Neural cell (in vitro differentiated cells): ENCODE measurements at regions not wholly inside any gene's neighbourhood (a gene's known extent, or its start where the extent isn't known, plus 50 kb on each side); places are given as distances from the start of the nearest gene placed in this dataset.

Experiments
- H2AFZ ChIP-seq: fragments of 200-600, 300-800 bp; sonication (generic), shearing (Covaris generic); 2 replicates; pipeline ENCODE4 v1.6.0; 2014; ENCODE audit warnings: low read depth, mild to moderate bottlenecking, antibody characterized with exemption, low read length, moderate library complexity
- H3F3A ChIP-seq: fragments of 200-600 bp; shearing (Covaris generic); 2 replicates; pipeline ENCODE4 v1.6.1; 2016; ENCODE audit warnings: mild to moderate bottlenecking, moderate library complexity, mixed read lengths, antibody characterized with exemption, low read length; ENCODE audit not compliant: insufficient read depth, poor library complexity, severe bottlenecking
- H3K27ac ChIP-seq: fragments of 200-600, 300-800 bp; sonication (generic), shearing (Covaris generic); 2 replicates; pipeline ENCODE4 v1.5.1; 2014; ENCODE audit warnings: mild to moderate bottlenecking, low read length, moderate library complexity
- H3K27me3 ChIP-seq: fragments of 300-800, 200-600 bp; sonication (generic), shearing (Covaris generic); 2 replicates; pipeline ENCODE4 v1.6.0; 2014; ENCODE audit warnings: mild to moderate bottlenecking, low read depth, low read length, moderate library complexity; ENCODE audit not compliant: insufficient read depth
- H3K36me3 ChIP-seq: fragments of 300-800, 200-600 bp; sonication (generic), shearing (Covaris generic); 2 replicates; pipeline ENCODE4 v1.5.1; 2014; ENCODE audit warnings: mild to moderate bottlenecking, antibody characterized with exemption, low read length, moderate library complexity; ENCODE audit not compliant: insufficient read depth
- H3K4me2 ChIP-seq: fragments of 300-800, 200-600 bp; sonication (generic), shearing (Covaris generic); 2 replicates; pipeline ENCODE4 v1.6.0; 2014; ENCODE audit warnings: mild to moderate bottlenecking, low read length
- H3K4me3 ChIP-seq: fragments of 300-800, 200-600 bp; sonication (generic), shearing (Covaris generic); 2 replicates; pipeline ENCODE4 v1.5.1; 2014; ENCODE audit warnings: mild to moderate bottlenecking, low read length, moderate library complexity
- H3K79me2 ChIP-seq: fragments of 200-600 bp; shearing (Covaris generic); replicated peaks from 2 replicates; pipeline ENCODE4 v1.6.0; 2014; ENCODE audit warnings: mild to moderate bottlenecking, low read length, moderate library complexity; ENCODE audit not compliant: insufficient read depth
- H3K9ac ChIP-seq: fragments of 300-800, 200-600 bp; sonication (generic), shearing (Covaris generic); 2 replicates; pipeline ENCODE4 v1.6.1; 2016; ENCODE audit warnings: mild to moderate bottlenecking, low read length, mixed read lengths
- H3K9me2 ChIP-seq: fragments of 200-600 bp; shearing (Covaris generic); 2 replicates; pipeline ENCODE4 v1.6.1; 2016; ENCODE audit warnings: mild to moderate bottlenecking, low read length, mixed read lengths; ENCODE audit not compliant: insufficient read depth
- H3K9me3 ChIP-seq: fragments of 200-600, 300-800 bp; sonication (generic), shearing (Covaris generic); 2 replicates; pipeline ENCODE4 v1.6.1; 2016; ENCODE audit warnings: mild to moderate bottlenecking, mixed run types, low read length, moderate library complexity, mixed read lengths
- H4K20me1 ChIP-seq: fragments of 200-600 bp; shearing (Covaris generic); 2 replicates; pipeline ENCODE4 v1.6.1; 2016; ENCODE audit warnings: mild to moderate bottlenecking, mixed run types; ENCODE audit not compliant: insufficient read depth
- EP300 ChIP-seq: fragments of 450-650 bp; conservative IDR thresholded peaks from 2 replicates; pipeline ENCODE4 v1.6.1; 2014; ENCODE audit warnings: antibody characterized with exemption, mild to moderate bottlenecking, moderate library complexity; ENCODE audit not compliant: poor library complexity, severe bottlenecking
- EZH2 ChIP-seq: fragments of 200-600, 300-800 bp; shearing (Covaris generic), sonication (generic); IDR thresholded peaks from 2 replicates; pipeline ENCODE4 v1.6.1; 2014; ENCODE audit warnings: antibody characterized with exemption, low read length, borderline replicate concordance, mild to moderate bottlenecking; ENCODE audit not compliant: insufficient read depth, poor library complexity, severe bottlenecking
- MXI1 ChIP-seq: fragments of 450-650 bp; conservative IDR thresholded peaks from 2 replicates; pipeline ENCODE4 v1.6.1; 2014; ENCODE audit warnings: antibody characterized with exemption, mild to moderate bottlenecking; ENCODE audit not compliant: poor library complexity, severe bottlenecking
- POLR2AphosphoS5 ChIP-seq: IDR thresholded peaks from 2 replicates; pipeline ENCODE4 v1.6.1; 2012
- RAD21 ChIP-seq: fragments of 450-650 bp; conservative IDR thresholded peaks from 2 replicates; pipeline ENCODE4 v1.6.1; 2014; ENCODE audit warnings: antibody characterized with exemption, mild to moderate bottlenecking, moderate library complexity
- SMC3 ChIP-seq: fragments of 450-650 bp; conservative IDR thresholded peaks from 2 replicates; pipeline ENCODE4 v1.6.1; 2014; ENCODE audit warnings: antibody characterized with exemption, mild to moderate bottlenecking, moderate library complexity; ENCODE audit not compliant: poor library complexity
- TAF1 ChIP-seq: IDR thresholded peaks from 2 replicates; pipeline ENCODE4 v1.6.1; 2012; ENCODE audit warnings: low read depth
- TF ChIP-seq, protein P1 (sequence below): fragments of 450-650 bp; IDR thresholded peaks from 2 replicates; pipeline ENCODE4 v1.5.1; 2014; ENCODE audit warnings: antibody characterized with exemption, mild to moderate bottlenecking, moderate library complexity; ENCODE audit not compliant: poor library complexity, severe bottlenecking
- TF ChIP-seq, protein P2 (sequence below): IDR thresholded peaks from 2 replicates; pipeline ENCODE4 v1.6.1; 2012; ENCODE audit warnings: borderline replicate concordance

DNA sequence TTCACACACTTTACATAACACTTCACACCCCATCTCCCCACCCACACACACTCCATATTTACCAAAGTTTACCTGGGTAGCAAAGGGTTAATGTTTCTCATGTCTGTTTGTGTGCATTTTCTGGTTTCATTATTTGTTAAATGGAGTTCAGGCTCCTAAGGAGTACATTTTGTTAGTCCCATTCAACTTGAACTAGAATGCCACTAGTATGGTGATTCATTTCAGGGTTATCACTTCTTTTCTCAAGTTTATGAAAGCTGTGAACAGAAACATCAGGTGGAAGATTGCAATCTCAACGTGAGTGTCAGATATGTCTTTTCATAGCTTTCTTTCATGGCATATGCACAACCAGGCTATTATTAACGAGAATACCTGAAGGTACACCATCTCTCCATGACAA, 1027.5 kb downstream of the GATA3 start:
- H3K36me3 ChIP-seq, result no peaks in the 10 kb centered on the region
- no peak overlapping the region for H2AFZ ChIP-seq
- H3K9me2 ChIP-seq, result no peaks in the 10 kb centered on the region
- H3K9ac ChIP-seq, result no peak overlapping the region
- no peak overlapping the region for H3K27ac ChIP-seq
- no peak overlapping the region for H3K4me3 ChIP-seq
- H4K20me1 ChIP-seq, result no peaks in the 10 kb centered on the region
- H3K79me2 ChIP-seq, result no peaks in the 10 kb centered on the region
- H3K27me3 ChIP-seq, result no peaks in the 10 kb centered on the region
- H3K9me3 ChIP-seq, result no peaks in the 10 kb centered on the region
- H3F3A ChIP-seq, result no peaks in the 10 kb centered on the region
- TF ChIP-seq EP300 (no peak), SMC3 (no peak), TAF1 (no peak), EZH2 (no peak), POLR2AphosphoS5 (no peak), RAD21 (no peak), MXI1 (no peak)
- TF ChIP-seq, protein P1, sequence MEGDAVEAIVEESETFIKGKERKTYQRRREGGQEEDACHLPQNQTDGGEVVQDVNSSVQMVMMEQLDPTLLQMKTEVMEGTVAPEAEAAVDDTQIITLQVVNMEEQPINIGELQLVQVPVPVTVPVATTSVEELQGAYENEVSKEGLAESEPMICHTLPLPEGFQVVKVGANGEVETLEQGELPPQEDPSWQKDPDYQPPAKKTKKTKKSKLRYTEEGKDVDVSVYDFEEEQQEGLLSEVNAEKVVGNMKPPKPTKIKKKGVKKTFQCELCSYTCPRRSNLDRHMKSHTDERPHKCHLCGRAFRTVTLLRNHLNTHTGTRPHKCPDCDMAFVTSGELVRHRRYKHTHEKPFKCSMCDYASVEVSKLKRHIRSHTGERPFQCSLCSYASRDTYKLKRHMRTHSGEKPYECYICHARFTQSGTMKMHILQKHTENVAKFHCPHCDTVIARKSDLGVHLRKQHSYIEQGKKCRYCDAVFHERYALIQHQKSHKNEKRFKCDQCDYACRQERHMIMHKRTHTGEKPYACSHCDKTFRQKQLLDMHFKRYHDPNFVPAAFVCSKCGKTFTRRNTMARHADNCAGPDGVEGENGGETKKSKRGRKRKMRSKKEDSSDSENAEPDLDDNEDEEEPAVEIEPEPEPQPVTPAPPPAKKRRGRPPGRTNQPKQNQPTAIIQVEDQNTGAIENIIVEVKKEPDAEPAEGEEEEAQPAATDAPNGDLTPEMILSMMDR, result no peak
- TF ChIP-seq, protein P2, sequence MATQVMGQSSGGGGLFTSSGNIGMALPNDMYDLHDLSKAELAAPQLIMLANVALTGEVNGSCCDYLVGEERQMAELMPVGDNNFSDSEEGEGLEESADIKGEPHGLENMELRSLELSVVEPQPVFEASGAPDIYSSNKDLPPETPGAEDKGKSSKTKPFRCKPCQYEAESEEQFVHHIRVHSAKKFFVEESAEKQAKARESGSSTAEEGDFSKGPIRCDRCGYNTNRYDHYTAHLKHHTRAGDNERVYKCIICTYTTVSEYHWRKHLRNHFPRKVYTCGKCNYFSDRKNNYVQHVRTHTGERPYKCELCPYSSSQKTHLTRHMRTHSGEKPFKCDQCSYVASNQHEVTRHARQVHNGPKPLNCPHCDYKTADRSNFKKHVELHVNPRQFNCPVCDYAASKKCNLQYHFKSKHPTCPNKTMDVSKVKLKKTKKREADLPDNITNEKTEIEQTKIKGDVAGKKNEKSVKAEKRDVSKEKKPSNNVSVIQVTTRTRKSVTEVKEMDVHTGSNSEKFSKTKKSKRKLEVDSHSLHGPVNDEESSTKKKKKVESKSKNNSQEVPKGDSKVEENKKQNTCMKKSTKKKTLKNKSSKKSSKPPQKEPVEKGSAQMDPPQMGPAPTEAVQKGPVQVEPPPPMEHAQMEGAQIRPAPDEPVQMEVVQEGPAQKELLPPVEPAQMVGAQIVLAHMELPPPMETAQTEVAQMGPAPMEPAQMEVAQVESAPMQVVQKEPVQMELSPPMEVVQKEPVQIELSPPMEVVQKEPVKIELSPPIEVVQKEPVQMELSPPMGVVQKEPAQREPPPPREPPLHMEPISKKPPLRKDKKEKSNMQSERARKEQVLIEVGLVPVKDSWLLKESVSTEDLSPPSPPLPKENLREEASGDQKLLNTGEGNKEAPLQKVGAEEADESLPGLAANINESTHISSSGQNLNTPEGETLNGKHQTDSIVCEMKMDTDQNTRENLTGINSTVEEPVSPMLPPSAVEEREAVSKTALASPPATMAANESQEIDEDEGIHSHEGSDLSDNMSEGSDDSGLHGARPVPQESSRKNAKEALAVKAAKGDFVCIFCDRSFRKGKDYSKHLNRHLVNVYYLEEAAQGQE, result no peak
- no peak overlapping the region for H3K4me2 ChIP-seq

DNA sequence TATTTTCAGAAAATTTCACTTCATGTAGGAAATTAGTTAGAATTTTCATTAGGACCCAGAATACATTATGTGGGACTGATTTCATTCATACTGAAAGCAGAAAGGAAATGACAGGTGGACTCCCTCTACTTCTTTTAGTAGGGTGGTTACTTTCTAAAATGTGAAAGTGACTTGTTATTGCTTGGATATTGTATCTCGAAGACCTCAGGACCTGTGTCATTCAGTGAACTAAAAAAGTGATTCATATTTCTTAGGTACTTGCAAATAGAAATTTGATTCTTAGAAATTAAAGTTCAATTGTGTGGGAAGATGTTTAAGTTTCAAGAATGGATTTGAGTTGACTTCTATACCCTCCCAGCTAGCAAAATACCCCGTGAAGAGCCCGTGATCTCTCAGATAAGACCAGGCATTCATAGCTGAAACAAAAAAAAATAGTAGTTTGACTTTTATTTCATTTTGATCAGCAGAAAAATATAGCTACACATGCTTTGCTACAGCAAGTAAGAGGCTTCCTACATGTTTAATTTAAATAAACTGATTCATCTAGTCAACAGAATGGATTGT, 1037.1 kb downstream of the GATA3 start:
- Histone ChIP-seq H2AFZ (no peak overlapping the region), H3K9me3 (no peaks in the 10 kb centered on the region), H3K9ac (no peak overlapping the region), H3K9me2 (no peaks in the 10 kb centered on the region), H3K36me3 (no peaks in the 10 kb centered on the region), H3K4me3 (no peak overlapping the region), H4K20me1 (no peaks in the 10 kb centered on the region), H3F3A (no peaks in the 10 kb centered on the region), H3K27ac (no peak overlapping the region), H3K4me2 (no peak overlapping the region), H3K79me2 (no peaks in the 10 kb centered on the region), H3K27me3 (no peaks in the 10 kb centered on the region)
- TF ChIP-seq EZH2, result no peak
- TF ChIP-seq, protein P2, result no peak
- TF ChIP-seq RAD21, result no peak
- TF ChIP-seq, protein P1, result no peak
- no peak for TF ChIP-seq POLR2AphosphoS5
- TF ChIP-seq MXI1, result no peak
- TF ChIP-seq SMC3, result no peak
- no peak for TF ChIP-seq EP300
